Tibial artery (tissue), 4 donors: ENCODE measurements at regions not wholly inside any gene's neighbourhood (a gene's known extent, or its start where the extent isn't known, plus 50 kb on each side); places are given as distances from the start of the nearest gene placed in this dataset.

ENCODE experiments used
- DNase-seq, 2 donors: peaks; one replicate each; pipeline ENCODE4 v3.0.0-alpha.2; 2019
- H3K27ac ChIP-seq, 2 donors: fragments of 200-600 bp; sonication (generic) in 1 of 2; 1 replicate in 1 of 2; 2 replicates in 1 of 2; pipeline ENCODE4 v1.5.1; 2018 to 2019; ENCODE audit warnings: mild to moderate bottlenecking in 1 of 2
- H3K27me3 ChIP-seq, 2 donors: fragments of 200-600 bp; sonication (generic) in 1 of 2; one replicate each; pipeline versions ENCODE4 v1.5.1 to v1.6.0; 2016 to 2019
- H3K36me3 ChIP-seq, 3 donors: fragments of 200-600 bp; sonication (generic) in 2 of 3; one replicate each; pipeline ENCODE4 v1.5.1; 2016 to 2019; ENCODE audit warnings: mild to moderate bottlenecking in 2 of 3
- H3K4me1 ChIP-seq, 4 donors: fragments of 200-600 bp; sonication (generic) in 2 of 4; 1 replicate in 3 of 4; 2 replicates in 1 of 4; pipeline ENCODE4 v1.5.1; 2016 to 2019
- H3K4me3 ChIP-seq, 2 donors: fragments of 200-600 bp; sonication (generic) in 1 of 2; 1 replicate in 1 of 2; 2 replicates in 1 of 2; pipeline ENCODE4 v1.5.1; 2018 to 2019; ENCODE audit warnings: mild to moderate bottlenecking in 2 of 2
- H3K9me3 ChIP-seq, 3 donors: fragments of 200-600 bp; sonication (generic) in 1 of 3; one replicate each; pipeline ENCODE4 v1.5.1; 2016 to 2019
- intact Hi-C: fragments of 100-400 bp; cut with DNase I; formaldehyde crosslinking; loops from one replicate; pipeline ENCODE4 v1.15.0; 2023; ENCODE audit warnings: low total_unique reads
- TF ChIP-seq, protein P1 (sequence below), 2 experiments: fragments of 200-600 bp in 1 of 2; fragments of 450-650 bp in 1 of 2; IDR thresholded peaks; one replicate each; pipeline ENCODE4 v1.5.1; 2017 to 2019; ENCODE audit warnings: antibody characterized with exemption in 2 of 2, mild to moderate bottlenecking in 1 of 2, moderate library complexity in 1 of 2

DNA sequence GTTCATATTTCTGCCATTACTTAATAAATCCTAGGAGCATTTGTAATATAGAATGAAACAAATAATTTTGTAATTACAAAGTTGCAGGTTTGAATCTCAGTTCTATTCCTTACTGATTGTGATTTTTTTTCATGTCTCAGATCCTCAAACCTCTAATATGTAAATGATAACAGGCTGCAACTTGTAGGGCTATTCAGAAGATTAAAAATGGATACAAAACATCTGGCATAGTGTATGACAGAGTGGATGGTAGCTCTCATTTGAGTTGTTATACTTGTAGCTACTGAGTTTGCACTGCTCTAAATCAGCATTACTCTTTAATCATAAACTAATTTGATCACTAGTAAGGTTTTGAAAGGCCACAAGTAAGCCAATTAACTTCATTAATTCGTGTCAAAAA lies 406.3 kb upstream of the MGAT4C start:
- no peaks in the 10 kb centered on the region for H3K4me1 ChIP-seq
- H3K9me3 ChIP-seq, result no peaks in the 10 kb centered on the region
- no peaks in the 10 kb centered on the region for H3K27me3 ChIP-seq
- no peaks in the 10 kb centered on the region for H3K36me3 ChIP-seq
- no peak overlapping the region for H3K4me3 ChIP-seq
- TF ChIP-seq, protein P1, sequence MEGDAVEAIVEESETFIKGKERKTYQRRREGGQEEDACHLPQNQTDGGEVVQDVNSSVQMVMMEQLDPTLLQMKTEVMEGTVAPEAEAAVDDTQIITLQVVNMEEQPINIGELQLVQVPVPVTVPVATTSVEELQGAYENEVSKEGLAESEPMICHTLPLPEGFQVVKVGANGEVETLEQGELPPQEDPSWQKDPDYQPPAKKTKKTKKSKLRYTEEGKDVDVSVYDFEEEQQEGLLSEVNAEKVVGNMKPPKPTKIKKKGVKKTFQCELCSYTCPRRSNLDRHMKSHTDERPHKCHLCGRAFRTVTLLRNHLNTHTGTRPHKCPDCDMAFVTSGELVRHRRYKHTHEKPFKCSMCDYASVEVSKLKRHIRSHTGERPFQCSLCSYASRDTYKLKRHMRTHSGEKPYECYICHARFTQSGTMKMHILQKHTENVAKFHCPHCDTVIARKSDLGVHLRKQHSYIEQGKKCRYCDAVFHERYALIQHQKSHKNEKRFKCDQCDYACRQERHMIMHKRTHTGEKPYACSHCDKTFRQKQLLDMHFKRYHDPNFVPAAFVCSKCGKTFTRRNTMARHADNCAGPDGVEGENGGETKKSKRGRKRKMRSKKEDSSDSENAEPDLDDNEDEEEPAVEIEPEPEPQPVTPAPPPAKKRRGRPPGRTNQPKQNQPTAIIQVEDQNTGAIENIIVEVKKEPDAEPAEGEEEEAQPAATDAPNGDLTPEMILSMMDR (IDR thresholded peaks at IDR 0.05), result no peak
- intact Hi-C loops, result no loop called here
- H3K27ac ChIP-seq, result no peak overlapping the region
- DNase-seq, result no peak

DNA sequence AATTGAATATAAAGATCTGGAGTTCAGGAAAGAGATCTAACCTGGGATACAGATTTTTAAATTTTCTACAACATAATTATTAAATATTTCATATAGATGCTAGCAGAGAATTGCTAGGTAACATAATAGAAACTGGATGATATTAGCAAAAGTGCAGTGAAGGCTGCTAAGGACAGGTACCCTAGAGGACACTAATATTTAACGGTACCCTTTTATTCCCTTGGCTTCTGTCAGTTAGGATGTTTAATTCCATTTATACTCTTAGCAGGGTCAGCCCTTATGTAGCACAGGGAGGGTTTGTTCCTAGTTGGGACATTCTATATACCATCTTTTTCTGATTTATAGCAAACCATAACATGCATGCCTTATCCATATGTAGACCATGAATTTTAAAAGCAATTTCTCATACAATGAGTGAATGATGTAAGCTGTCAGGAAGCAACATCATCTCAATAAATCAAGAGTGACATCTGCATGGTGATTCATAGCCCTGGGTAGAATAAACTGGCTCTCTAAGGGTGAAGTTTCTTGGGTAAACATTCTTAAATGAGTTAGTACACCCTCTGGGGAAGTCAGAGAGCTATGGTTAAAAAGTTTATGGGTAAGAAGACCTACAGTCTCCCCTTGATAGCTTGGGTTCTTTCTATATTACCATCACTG lies 404.4 kb upstream of the MGAT4C start:
- TF ChIP-seq, protein P1 (IDR thresholded peaks at IDR 0.05), result no peak
- Histone ChIP-seq H3K9me3 (no peaks in the 10 kb centered on the region), H3K36me3 (no peaks in the 10 kb centered on the region), H3K27me3 (no peaks in the 10 kb centered on the region), H3K4me3 (no peak overlapping the region), H3K27ac (no peak overlapping the region), H3K4me1 (no peaks in the 10 kb centered on the region)
- intact Hi-C loops, result no loop called here
- no peak for DNase-seq

DNA sequence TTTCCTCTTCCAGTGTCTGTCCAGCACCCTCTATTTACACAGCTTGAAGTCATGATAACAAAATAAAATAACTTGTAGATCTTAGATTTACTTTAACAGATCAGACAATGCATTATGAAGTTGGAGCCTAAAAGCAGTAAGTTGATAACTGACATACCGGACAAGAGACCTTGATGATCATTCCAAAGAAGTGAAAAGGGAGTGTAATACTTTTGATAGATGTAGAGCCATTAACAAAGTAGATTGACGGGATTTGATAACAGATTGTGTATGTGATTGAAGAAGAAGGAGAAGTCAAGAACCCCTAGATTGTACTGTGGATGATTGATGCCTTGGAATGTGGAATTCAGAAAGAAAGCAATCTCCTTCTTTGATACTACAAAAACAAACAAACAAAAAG lies 403.8 kb upstream of the MGAT4C start:
- DNase-seq, result no peak
- Histone ChIP-seq H3K36me3 (no peaks in the 10 kb centered on the region), H3K9me3 (no peaks in the 10 kb centered on the region), H3K27ac (no peak overlapping the region), H3K27me3 (no peaks in the 10 kb centered on the region), H3K4me1 (no peaks in the 10 kb centered on the region), H3K4me3 (no peak overlapping the region)
- TF ChIP-seq, protein P1 (IDR thresholded peaks at IDR 0.05), result no peak
- intact Hi-C loops, result no loop called here

DNA sequence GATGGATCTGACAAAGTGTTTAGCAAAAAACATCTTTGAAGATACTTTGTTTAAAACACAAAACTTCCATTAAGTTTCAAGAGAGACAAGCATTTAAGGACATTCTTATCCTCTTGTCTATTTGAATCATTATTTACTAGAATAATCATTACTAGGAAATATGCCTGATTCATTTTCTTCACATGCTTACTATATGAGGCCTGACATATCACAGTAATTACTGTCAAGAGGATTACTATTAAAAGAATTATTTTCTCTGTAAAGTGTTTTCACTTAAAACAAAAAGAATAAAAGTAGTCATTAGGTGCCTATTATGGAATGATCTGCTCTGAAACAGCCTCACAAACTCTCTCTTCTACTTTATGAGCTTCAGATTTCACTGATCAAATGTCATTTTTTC lies 402.1 kb upstream of the MGAT4C start:
- Histone ChIP-seq H3K27me3 (no peaks in the 10 kb centered on the region), H3K4me1 (no peaks in the 10 kb centered on the region), H3K9me3 (no peaks in the 10 kb centered on the region), H3K4me3 (no peak overlapping the region), H3K27ac (no peak overlapping the region), H3K36me3 (no peaks in the 10 kb centered on the region)
- intact Hi-C loops, result no loop called here
- TF ChIP-seq, protein P1 (IDR thresholded peaks at IDR 0.05), result no peak
- no peak for DNase-seq

DNA sequence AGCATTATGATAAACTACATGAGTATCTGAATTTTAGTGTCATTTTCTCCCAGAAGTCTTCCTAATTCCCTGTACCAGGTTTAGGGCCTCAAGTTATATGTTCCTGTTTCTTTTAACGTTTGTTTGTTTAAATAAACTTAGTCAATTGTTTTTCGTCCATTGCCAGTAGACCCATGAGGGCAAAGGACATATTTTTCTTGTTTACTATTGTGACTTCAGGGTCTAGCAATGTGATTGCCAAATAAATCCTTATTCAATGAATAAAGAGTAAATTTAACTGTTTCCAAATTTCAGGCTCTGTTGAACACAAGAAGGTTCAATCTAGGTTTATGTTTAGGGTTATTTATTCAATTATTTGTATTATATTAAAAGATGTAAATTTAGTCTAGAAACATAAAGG lies 391.6 kb upstream of the MGAT4C start:
- Histone ChIP-seq H3K9me3 (no peaks in the 10 kb centered on the region), H3K27ac (no peak overlapping the region), H3K36me3 (no peaks in the 10 kb centered on the region), H3K27me3 (no peaks in the 10 kb centered on the region), H3K4me3 (no peak overlapping the region), H3K4me1 (no peaks in the 10 kb centered on the region)
- TF ChIP-seq, protein P1 (IDR thresholded peaks at IDR 0.05), result no peak
- DNase-seq, result no peak
- intact Hi-C loops, result no loop called here
